H1 (cell line): ENCODE measurements at regions not wholly inside any gene's neighbourhood (a gene's known extent, or its start where the extent isn't known, plus 50 kb on each side); places are given as distances from the start of the nearest gene placed in this dataset.

Experiments
- CBX5 ChIP-seq: fragments of 300-800, 300-1000 bp; sonication (generic); IDR thresholded peaks from 2 replicates; pipeline ENCODE4 v1.7.1; 2016; ENCODE audit warnings: antibody characterized with exemption, low read length, low read depth
- CREB1 ChIP-seq: IDR thresholded peaks from 2 replicates; pipeline ENCODE4 v1.6.1; 2012; ENCODE audit warnings: inconsistent platforms
- EZH2 ChIP-seq: fragments of 200-600 bp; sonication (generic); IDR thresholded peaks from 2 replicates; pipeline ENCODE4 v1.7.1; 2012; ENCODE audit warnings: low read depth, mild to moderate bottlenecking, moderate library complexity, low read length, inconsistent platforms; ENCODE audit not compliant: severe bottlenecking
- GABPA ChIP-seq: IDR thresholded peaks from 2 replicates; pipeline ENCODE4 v1.6.1; 2011; ENCODE audit warnings: mild to moderate bottlenecking, low read length, moderate library complexity, borderline replicate concordance; ENCODE audit not compliant: insufficient read depth
- POLR2AphosphoS5 ChIP-seq: IDR thresholded peaks from 2 replicates; pipeline ENCODE4 v1.6.1; 2011; ENCODE audit warnings: low read depth, low read length
- RAD21 ChIP-seq, 2 experiments: IDR thresholded peaks in 1 of 2; conservative IDR thresholded peaks in 1 of 2; 2 replicates each; pipeline ENCODE4 v1.6.1; 2011; ENCODE audit warnings: low read depth in 2 of 2, low read length in 2 of 2, improper control_type of control experiment in 1 of 2, inconsistent platforms in 1 of 2, mild to moderate bottlenecking in 1 of 2, moderate library complexity in 1 of 2
- RFX5 ChIP-seq: IDR thresholded peaks from 2 replicates; pipeline ENCODE4 v1.6.1; 2011; ENCODE audit warnings: low read depth, low read length, improper control_type of control experiment, borderline replicate concordance
- RNF2 ChIP-seq: fragments of 200-900, 300-1000 bp; sonication (generic); IDR thresholded peaks from 2 replicates; pipeline ENCODE4 v1.7.1; 2016; ENCODE audit warnings: borderline replicate concordance, low read depth, mild to moderate bottlenecking, antibody characterized with exemption, low read length; ENCODE audit not compliant: poor library complexity, severe bottlenecking; ENCODE audit errors: missing control alignments
- SP2 ChIP-seq: IDR thresholded peaks from 2 replicates; pipeline ENCODE4 v1.6.1; 2012; ENCODE audit warnings: mild to moderate bottlenecking, low read length, inconsistent platforms
- SRF ChIP-seq: IDR thresholded peaks from 2 replicates; pipeline ENCODE4 v1.6.1; 2011; ENCODE audit warnings: mild to moderate bottlenecking, low read depth, low read length, moderate library complexity
- TF ChIP-seq, protein P1 (sequence below), 3 experiments: IDR thresholded peaks; 1 replicate in 2 of 3; 2 replicates in 1 of 3; pipeline versions ENCODE4 v1.5.1 to v1.6.1; 2011; ENCODE audit warnings: low read length in 3 of 3, mild to moderate bottlenecking in 3 of 3, inconsistent platforms in 2 of 3, low read depth in 1 of 3, moderate library complexity in 1 of 3; ENCODE audit not compliant: insufficient read depth in 1 of 3; ENCODE audit errors: control extremely low read depth in 1 of 3
- TF ChIP-seq, protein P2 (sequence below): IDR thresholded peaks from 2 replicates; pipeline ENCODE4 v1.6.1; 2012; ENCODE audit warnings: inconsistent platforms

DNA sequence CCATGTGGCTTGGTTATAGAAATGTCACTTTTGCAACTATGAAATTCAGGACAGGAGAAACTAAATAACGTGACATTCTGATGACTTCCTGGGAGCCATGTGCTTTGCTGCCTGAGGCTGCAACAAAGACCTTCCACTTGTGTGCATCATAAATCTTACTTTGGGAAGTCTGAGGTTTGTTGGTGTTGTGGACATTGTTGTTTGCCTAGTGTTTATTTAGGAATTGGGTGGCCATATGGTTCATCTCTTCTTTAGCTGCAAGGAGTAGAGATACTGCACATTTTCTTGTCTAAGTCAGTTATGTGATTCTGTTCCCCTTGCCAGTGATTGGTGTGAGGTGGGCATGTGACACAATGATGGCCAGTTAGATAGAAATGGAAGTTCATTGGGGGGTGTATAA lies 167.3 kb upstream of the SSTR1 start:
- TF ChIP-seq CBX5 (no peak), RFX5 (no peak), CREB1 (no peak), RNF2 (no peak), POLR2AphosphoS5 (no peak), GABPA (no peak), SP2 (no peak), SRF (no peak), RAD21 (IDR thresholded peaks at IDR 0.05 in 1 of 2, conservative IDR thresholded peaks at IDR 0.05 in 1 of 2; ENCODE audit: low read depth in 2 of 2, low read length in 2 of 2) (no peak), EZH2 (no peak)
- TF ChIP-seq, protein P1, sequence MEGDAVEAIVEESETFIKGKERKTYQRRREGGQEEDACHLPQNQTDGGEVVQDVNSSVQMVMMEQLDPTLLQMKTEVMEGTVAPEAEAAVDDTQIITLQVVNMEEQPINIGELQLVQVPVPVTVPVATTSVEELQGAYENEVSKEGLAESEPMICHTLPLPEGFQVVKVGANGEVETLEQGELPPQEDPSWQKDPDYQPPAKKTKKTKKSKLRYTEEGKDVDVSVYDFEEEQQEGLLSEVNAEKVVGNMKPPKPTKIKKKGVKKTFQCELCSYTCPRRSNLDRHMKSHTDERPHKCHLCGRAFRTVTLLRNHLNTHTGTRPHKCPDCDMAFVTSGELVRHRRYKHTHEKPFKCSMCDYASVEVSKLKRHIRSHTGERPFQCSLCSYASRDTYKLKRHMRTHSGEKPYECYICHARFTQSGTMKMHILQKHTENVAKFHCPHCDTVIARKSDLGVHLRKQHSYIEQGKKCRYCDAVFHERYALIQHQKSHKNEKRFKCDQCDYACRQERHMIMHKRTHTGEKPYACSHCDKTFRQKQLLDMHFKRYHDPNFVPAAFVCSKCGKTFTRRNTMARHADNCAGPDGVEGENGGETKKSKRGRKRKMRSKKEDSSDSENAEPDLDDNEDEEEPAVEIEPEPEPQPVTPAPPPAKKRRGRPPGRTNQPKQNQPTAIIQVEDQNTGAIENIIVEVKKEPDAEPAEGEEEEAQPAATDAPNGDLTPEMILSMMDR (IDR thresholded peaks at IDR 0.05; ENCODE audit: control extremely low read depth in 1 of 3, insufficient read depth in 1 of 3, low read depth in 1 of 3, low read length in 3 of 3): no peak
- TF ChIP-seq, protein P2, sequence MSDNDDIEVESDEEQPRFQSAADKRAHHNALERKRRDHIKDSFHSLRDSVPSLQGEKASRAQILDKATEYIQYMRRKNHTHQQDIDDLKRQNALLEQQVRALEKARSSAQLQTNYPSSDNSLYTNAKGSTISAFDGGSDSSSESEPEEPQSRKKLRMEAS: no peak
